SKM-1 (cell line): ENCODE measurements at regions not wholly inside any gene's neighbourhood (a gene's known extent, or its start where the extent isn't known, plus 50 kb on each side); places are given as distances from the start of the nearest gene placed in this dataset.

Experiments
- DNase-seq: peaks from one replicate; lab custom pipeline; 2025; ENCODE audit not compliant: unreplicated experiment; lab: John Stamatoyannopoulos, UW

DNA sequence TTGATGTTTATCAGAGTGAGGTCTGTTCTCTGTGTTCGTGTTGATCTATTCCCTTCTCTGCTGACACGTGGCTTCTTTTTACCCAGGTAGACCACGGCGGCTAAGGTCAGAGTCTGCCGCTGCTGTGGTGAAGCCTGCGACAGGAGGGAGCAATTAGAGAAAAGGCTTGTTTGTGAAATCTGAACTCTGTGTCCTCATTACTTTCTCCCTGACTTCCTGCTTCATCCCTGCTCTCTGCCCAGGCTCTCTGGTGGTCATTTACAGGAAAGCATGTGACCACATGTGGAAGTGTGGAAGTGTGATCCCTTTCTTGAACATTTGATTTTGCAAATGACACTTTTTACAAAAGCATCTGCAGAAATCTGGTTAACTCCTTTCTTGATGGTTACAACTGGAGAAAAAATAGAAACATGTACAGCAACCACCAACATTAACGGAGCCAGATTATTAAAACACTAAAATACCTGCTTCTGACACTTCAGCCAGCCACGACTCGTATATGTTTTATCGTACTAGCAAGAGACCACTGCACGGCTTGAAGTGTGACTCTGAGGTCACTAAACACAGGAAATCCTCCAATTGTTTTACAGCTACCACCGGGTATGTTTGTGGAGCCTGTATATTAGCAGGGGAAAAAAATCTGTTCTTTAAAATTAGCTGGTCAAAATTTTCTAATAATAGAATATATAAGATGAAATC, 388.6 kb upstream of the TMPO start:
- no peak for DNase-seq

- DNase-seq, result no peak
These were observed 388.1 kb upstream of the TMPO start for GRCh38 chr12:98127336-98127679.

DNA sequence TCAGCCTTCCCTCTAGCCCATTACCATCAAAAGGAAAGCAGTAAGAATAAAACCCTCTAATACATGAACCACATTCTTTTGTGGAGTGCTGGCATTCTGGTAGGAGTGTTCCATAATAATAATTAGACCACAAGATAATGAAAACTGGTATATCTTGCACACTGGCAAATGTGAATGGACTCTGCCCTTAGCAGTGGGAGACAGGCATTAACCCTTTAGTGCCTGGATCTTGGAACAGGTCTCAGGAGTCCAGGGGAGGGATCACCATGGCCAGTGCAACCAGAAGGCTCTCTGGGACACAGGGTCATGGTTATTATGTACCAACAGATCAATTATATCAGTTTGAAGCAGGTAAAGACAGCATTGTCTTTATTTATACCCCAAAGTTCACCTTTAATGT, 387.5 kb upstream of the TMPO start:
- no peak for DNase-seq

DNA sequence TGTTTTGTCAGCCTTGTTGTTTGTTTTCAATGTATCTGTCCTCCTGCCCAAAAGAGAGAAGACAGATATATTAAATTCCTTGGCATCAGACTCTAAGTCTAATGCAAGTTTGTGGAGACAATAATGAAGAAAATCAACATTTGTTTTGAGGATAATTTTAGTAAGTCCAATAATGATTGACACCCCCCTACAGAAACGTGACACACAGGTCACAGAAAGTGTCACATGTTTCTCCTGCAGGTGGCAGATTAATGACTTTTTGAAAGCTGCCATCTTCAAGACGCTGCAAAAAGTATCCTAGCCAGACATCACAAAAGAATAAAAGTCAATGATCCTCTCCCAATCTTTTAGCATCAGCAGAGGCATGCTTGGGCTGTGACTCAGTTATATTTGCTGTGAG, 378.8 kb upstream of the TMPO start:
- DNase-seq, result no peak

GRCh38 chr12:98137278-98137677, 378.1 kb upstream of the TMPO start:
- DNase-seq, result no peak

DNA sequence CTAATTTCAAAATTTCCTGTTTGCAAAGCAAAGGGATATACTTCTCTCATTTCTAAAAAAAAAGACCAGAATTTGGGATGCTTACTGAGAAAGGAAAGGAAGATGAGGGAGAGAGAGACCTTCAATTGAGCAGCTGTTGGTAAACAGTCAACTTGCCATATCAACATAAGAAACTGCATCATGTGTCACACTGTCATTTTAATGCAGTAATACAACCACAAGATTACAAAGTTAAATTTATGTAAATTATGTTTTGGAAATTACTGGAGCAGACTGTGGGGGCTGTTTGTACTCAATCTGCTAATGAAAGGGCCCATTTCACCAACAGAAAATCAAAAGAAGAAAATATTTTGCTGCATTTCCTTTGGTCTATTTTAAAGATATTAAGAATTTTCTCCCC, 370.4 kb upstream of the TMPO start:
- no peak for DNase-seq

DNA sequence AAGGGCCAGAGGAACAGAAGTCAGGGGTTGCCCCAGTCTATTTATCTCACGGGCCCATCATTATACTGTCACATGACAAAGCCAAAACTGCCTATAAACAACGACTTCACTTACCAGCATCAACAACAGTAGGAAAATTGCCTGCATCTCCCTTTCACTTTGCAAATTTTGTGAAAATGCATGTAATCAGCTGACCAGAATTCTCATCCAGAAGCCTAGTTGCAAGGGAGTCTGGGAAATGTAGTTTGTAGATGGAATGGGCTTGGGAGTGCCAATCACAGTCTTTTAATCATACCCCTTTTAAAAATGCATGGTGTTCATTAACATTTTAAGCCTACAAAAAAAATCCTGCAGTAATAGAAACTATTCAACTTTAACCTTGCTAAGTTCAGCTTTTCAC, 369.3 kb upstream of the TMPO start:
- DNase-seq, result no peak

GRCh38 chr12:98146487-98146886, 368.9 kb upstream of the TMPO start:
- DNase-seq, result no peak

DNA sequence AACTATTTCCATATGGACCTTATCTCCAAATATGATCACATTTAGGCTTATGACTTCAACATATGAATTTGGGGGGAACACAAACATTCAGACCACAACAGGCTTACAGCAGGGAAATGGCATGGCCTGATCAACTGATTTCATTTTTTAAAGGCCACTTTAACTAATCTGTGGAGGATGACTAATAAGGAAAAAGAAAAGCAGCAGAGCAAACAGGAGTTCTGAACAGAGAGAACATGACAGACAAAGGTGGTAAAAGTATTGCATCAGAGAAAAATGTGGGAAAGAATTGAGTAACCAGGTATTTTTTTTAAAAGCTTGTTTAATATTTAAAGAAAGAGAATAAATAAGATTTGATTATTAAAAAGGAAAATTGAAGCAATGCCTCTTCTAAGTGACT, 366.1 kb upstream of the TMPO start:
- no peak for DNase-seq

- DNase-seq, result no peak
These were observed 365.6 kb upstream of the TMPO start for GRCh38 chr12:98149691-98150210.

- no peak for DNase-seq
These were observed 364.2 kb upstream of the TMPO start for GRCh38 chr12:98151105-98151590.

DNA sequence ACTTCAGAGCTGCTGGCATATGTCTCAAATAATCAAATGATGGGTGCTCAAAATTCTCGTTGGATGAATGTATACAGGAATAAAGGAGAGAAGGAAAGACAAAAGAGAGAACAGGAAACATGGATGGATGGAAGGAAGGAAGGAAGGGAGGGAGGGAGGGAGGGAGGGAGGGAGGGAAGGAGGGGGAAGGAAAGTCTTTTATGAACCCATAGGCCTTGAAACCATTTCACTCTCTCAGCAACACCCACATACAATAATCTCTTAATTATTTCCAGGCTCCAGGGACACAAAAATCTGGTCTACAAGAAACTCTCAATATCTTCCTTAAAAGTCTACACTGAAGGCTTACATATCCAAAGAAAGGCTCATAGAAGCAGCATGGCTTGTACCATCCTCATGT, 363.4 kb upstream of the TMPO start:
- no peak for DNase-seq

DNA sequence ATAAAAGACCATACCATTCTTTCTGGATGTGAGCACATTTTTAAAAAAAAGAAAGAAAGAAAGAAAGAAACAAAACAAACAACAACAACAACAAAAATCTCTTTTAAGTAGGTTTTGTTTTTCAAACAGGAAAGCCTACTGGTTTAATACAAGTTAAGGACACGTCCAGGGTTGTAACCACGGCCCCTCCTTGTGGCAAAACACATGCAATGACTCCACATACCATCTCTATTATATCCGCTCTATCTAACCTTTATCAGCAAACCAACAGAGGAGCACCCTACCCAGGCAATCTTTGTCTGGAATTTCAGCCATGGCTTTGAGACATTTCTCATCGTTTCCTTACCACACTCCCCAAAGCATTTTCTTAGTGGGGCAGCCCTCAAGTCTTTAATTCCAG, 360.5 kb upstream of the TMPO start:
- no peak for DNase-seq

DNA sequence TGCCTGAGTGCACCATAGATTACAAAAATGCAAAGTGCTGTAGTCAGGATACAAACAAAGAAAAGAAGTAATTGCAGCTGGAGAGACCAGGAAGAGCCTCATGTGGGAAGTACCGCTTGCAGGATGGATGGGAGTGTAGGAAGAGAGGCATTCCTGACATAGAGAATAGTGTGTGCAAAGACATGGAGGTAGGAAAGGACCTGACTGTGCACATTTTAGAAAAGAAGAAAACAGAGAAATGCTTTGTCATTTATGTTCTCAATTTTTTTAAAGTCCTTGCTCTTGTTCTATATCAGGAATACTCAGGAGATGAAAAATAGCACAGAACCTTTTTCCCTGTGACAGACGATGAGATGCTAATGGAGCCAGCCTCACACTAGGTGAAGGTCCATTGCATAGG, 358.7 kb upstream of the TMPO start:
- no peak for DNase-seq

DNA sequence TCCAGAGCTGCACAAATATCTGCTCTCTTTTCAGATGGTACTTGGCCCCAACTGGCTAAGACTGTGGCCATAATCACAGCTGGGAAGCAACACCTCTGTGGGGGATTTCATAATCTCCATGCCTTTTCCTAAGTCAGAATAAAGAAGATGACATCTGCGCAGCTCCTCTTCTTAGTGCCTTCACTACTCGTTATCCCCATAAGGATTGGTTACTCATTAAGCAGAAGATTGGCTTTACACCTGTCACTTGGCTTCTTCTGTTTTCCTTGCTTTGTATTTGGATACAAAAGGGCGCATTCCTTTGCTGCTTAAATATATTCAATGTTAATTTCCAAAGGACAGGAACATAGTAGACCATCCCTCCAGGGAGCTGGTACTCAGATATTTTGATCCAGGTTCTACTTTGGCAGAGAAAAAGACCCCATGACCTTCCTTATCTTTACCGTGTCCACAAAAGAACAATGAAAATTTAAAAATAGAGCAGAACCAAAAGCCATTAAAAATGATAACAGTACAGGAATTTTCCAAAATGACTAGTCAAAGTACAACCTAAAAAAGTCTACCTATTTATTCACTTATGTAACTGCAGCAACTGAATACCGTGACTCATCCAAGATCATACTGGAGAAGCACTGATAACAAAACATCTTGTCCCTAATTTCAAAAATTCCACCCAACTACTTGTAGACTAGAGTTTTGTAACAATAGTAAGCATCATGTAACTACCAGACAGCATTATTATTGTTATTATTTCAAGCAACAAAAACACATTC, 352.3 kb upstream of the TMPO start:
- no peak for DNase-seq

DNA sequence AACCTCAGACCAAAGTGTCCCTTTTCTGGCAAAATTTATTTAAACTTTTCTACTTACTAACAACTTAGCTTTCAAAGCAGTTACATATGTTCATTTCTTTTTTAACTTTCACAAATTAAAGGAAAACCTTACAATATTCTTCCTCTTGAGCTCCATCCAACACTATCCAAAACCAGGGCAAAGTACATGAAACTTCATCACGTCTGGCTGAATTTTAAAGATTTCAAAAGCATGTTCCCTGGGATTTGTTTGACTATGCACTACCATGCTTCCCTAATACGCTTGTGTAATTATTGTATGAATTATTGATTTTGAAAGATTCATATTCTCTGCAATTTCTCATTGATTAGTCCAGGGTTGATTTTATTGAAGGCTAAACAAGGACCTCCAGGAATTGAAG, 343.1 kb upstream of the TMPO start:
- DNase-seq, result no peak

DNA sequence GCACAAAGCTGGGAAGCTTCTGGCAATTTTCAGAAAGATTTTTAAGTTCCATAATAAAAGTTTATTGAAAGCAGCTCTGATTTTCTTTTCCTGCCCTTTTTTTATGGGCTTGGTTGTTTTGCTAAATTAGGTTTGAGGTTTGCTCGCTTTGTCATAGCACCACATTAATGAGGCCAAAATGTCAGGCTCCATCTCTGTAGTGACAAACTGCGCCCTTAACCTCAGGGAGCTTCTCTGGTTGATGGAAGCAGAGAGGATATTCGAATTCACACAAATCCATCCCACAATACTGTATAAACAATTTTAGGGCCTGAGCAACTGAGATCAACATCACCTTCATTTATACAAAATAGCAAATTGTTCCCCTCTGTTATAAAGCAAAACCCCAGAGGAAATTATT, 342.6 kb upstream of the TMPO start:
- DNase-seq, result no peak

- no peak for DNase-seq
These were observed 341.5 kb upstream of the TMPO start for GRCh38 chr12:98173773-98174427.

- DNase-seq, result no peak
These were observed 341.0 kb upstream of the TMPO start for GRCh38 chr12:98174428-98174809.

DNA sequence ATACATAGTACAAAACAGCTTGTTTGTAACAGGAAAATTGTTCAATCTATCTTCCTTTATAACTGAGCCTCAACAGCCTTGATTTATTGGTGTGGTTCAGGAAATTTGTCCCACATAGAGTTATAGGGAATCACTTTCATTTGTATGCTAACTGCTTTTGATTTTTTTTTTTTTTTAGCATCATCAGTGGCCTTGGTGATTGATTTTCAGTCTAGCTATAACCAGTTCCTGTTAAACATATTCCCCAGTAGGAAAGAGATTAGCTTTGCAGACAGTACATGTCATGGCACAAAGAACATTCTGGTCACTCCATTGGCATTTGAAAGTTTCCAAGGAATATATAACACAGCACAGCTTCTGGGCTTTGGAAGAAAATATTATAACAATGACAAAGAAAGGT, 337.3 kb upstream of the TMPO start:
- no peak for DNase-seq

GRCh38 chr12:98179151-98179550, 336.2 kb upstream of the TMPO start:
- DNase-seq, result no peak

DNA sequence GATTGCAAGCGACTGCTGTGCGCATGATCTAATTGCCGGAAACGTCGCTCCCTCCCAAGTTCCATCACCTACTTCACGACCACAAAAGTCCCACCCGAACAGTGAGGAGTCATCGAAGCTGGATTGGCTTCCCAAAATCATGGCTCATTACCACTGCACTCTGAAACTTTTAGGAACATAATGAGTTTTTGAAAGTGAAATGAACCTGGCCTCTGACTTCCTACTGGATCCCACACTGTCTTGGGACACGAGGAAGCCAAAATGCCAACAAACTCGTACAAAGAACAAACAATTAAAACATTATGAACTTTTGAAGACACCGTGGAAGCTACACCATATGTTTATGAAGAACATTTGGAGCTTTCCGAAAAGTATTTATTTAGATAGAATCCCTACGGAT, 334.8 kb upstream of the TMPO start:
- DNase-seq, result no peak
